ENCODE measurements at regions not wholly inside any gene's neighbourhood (a gene's known extent, or its start where the extent isn't known, plus 50 kb on each side); places are given as distances from the start of the nearest gene placed in this dataset.

DNA sequence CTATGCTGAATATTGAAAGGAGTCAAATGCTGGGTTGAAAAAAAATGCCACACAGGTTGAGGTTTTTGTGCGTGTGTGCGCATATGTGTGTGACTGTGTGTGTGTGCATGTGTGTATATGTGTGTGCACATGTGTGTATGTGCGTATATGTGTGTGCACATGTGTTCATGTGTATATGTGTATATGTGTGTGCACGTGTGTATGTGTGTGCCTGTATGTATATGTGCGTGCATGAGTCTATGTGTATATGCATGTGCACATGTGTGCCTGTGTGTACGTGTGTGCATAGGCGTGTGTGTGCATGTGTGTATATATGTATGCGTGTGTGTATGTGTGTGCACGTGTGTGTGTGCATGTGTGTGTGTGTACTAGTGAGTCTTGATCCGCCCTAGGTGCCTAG is 655.7 kb downstream of the AACS start:
- Histone ChIP-seq H3K9me3 (ENCODE audit: control insufficient read depth in 1 of 2, low read length in 2 of 2) (peaks cover 0 to 29% of the 10 kb centered on the region in 2 donors), H3K36me3 (ENCODE audit: control insufficient read depth in 1 of 2, insufficient read depth in 2 of 2, low read length in 2 of 2) (no peaks in the 10 kb centered on the region), H3K27ac (ENCODE audit: low read length) (no peak overlapping the region), H3K4me3 (ENCODE audit: low read depth in 1 of 2, low read length in 2 of 2) (no peak overlapping the region), H3K4me1 (ENCODE audit: control insufficient read depth in 1 of 2, insufficient read depth in 2 of 2, low read length in 2 of 2) (no peaks in the 10 kb centered on the region), H3K27me3 (ENCODE audit: low read depth, low read length) (no peaks in the 10 kb centered on the region)

DNA sequence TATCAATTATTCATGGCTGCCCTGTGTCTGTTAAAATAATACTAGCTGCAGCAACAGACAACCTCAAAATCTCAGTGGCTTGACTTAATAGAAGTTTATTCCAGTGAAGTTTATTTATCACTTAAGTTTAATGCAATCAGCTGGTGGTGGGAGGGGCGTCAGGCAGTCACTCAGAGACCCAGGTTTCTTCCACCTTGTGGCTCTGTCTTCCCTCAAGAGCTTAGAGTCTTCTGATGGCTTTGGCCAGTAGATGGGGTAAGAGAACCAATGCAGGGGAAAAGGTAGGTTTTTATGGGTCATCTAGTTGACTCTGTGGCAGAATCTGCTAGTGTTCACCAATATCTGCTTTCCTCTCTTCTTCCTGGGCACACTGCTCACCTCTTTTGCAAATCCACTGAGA is 668.9 kb downstream of the AACS start:
- Histone ChIP-seq H3K36me3 (ENCODE audit: control insufficient read depth in 1 of 2, insufficient read depth in 2 of 2, low read length in 2 of 2) (no peaks in the 10 kb centered on the region), H3K4me3 (ENCODE audit: low read depth in 1 of 2, low read length in 2 of 2) (no peak overlapping the region), H3K27ac (ENCODE audit: low read length) (no peak overlapping the region), H3K4me1 (ENCODE audit: control insufficient read depth in 1 of 2, insufficient read depth in 2 of 2, low read length in 2 of 2) (no peaks in the 10 kb centered on the region), H3K27me3 (ENCODE audit: low read depth, low read length) (no peaks in the 10 kb centered on the region), H3K9me3 (ENCODE audit: control insufficient read depth in 1 of 2, low read length in 2 of 2) (peaks cover 4% of the 10 kb centered on the region in 2 donors)

DNA sequence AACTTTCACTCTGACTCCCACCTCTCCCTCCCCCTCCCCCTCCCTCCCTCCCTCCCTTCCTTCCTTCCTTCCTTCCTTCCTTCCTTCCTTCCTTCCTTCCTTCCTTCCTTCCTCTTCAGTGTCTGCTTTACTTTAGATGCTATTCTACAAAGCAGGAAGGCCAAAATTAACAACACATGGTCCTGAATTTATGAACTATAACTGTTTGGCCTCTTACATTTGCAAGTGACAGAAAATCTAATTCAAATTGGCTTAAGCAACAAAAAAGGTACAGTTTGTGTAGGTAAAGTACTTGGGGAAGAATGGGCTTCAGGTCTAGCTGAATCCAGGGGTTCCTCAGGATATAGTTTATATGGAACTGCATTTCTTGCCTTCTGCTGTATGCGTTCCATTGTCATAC is 673.0 kb downstream of the AACS start:
- Histone ChIP-seq H3K9me3 (ENCODE audit: control insufficient read depth in 1 of 2, low read length in 2 of 2) (peaks cover 4% of the 10 kb centered on the region in 2 donors), H3K4me1 (ENCODE audit: control insufficient read depth in 1 of 2, insufficient read depth in 2 of 2, low read length in 2 of 2) (no peaks in the 10 kb centered on the region), H3K4me3 (ENCODE audit: low read depth in 1 of 2, low read length in 2 of 2) (no peak overlapping the region), H3K36me3 (ENCODE audit: control insufficient read depth in 1 of 2, insufficient read depth in 2 of 2, low read length in 2 of 2) (no peaks in the 10 kb centered on the region), H3K27me3 (ENCODE audit: low read depth, low read length) (no peaks in the 10 kb centered on the region), H3K27ac (ENCODE audit: low read length) (no peak overlapping the region)

GRCh38 chr12:125742413-125742812 is 677.2 kb downstream of the AACS start:
- Histone ChIP-seq H3K27me3 (ENCODE audit: low read depth, low read length) (no peaks in the 10 kb centered on the region), H3K9me3 (ENCODE audit: control insufficient read depth in 1 of 2, low read length in 2 of 2) (no peaks in the 10 kb centered on the region), H3K27ac (ENCODE audit: low read length) (no peak overlapping the region), H3K4me3 (ENCODE audit: low read depth in 1 of 2, low read length in 2 of 2) (no peak overlapping the region), H3K4me1 (ENCODE audit: control insufficient read depth in 1 of 2, insufficient read depth in 2 of 2, low read length in 2 of 2) (no peaks in the 10 kb centered on the region), H3K36me3 (ENCODE audit: control insufficient read depth in 1 of 2, insufficient read depth in 2 of 2, low read length in 2 of 2) (no peaks in the 10 kb centered on the region)

DNA sequence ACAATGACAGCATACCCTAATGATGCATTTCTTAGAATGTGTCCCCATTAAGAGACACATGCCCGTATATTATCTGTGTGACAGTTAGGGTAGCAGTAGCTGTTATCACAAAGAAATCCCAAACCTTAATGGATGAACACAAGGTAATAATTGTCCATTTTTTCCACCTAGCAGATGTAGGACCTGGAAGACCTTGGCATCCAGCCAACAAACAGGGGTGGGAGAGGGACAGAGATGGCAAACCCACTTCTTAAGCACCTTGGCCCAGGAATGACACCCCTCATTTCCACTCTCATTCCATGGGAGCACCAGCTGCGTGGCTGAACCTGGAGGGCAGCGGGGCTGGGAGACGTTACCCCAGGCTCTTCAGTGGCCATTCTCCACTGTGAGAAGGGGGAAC is 679.0 kb downstream of the AACS start:
- H3K36me3 ChIP-seq (ENCODE audit: control insufficient read depth in 1 of 2, insufficient read depth in 2 of 2, low read length in 2 of 2) = no peaks in the 10 kb centered on the region

DNA sequence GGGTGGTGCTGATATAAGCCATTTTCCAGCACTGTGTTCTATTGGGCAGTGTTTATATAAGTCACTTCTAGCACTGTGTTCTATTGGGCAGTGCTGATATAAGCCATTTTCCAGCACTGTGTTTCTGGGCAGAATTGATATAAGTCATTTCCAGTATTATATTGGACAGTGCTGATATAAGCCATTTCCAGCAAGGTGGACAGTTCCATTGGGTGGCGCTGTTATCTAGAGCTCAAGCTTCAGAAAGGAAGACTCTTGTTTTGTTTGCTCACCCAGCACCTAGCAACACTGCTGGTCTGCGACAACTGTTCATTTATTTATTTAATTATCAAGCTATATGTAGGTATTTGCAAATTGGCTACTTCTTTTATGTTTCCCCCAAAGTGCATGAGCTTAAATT is 690.3 kb downstream of the AACS start:
- Histone ChIP-seq H3K9me3 (ENCODE audit: control insufficient read depth in 1 of 2, low read length in 2 of 2) (no peaks in the 10 kb centered on the region), H3K27me3 (ENCODE audit: low read depth, low read length) (no peaks in the 10 kb centered on the region), H3K4me3 (ENCODE audit: low read depth in 1 of 2, low read length in 2 of 2) (no peak overlapping the region)

More for the DNA sequence above, 679.0 kb downstream of the AACS start:
- H3K27ac ChIP-seq (ENCODE audit: low read length) = no peak overlapping the region
- H3K4me3 ChIP-seq (ENCODE audit: low read depth in 1 of 2, low read length in 2 of 2) = no peak overlapping the region
- H3K9me3 ChIP-seq (ENCODE audit: control insufficient read depth in 1 of 2, low read length in 2 of 2) = no peaks in the 10 kb centered on the region
- H3K4me1 ChIP-seq (ENCODE audit: control insufficient read depth in 1 of 2, insufficient read depth in 2 of 2, low read length in 2 of 2) = no peaks in the 10 kb centered on the region
- no peaks in the 10 kb centered on the region for H3K27me3 ChIP-seq (ENCODE audit: low read depth, low read length)

GRCh38 chr12:125766091-125766490 is 700.9 kb downstream of the AACS start:
- Histone ChIP-seq H3K9me3 (ENCODE audit: control insufficient read depth in 1 of 2, low read length in 2 of 2) (peaks cover 0 to 2% of the 10 kb centered on the region in 2 donors), H3K4me3 (ENCODE audit: low read depth in 1 of 2, low read length in 2 of 2) (no peak overlapping the region), H3K4me1 (ENCODE audit: control insufficient read depth in 1 of 2, insufficient read depth in 2 of 2, low read length in 2 of 2) (no peaks in the 10 kb centered on the region), H3K27ac (ENCODE audit: low read length) (no peak overlapping the region), H3K27me3 (ENCODE audit: low read depth, low read length) (no peaks in the 10 kb centered on the region), H3K36me3 (ENCODE audit: control insufficient read depth in 1 of 2, insufficient read depth in 2 of 2, low read length in 2 of 2) (no peaks in the 10 kb centered on the region)

More for the DNA sequence above, 690.3 kb downstream of the AACS start:
- Histone ChIP-seq H3K27ac (ENCODE audit: low read length) (no peak overlapping the region), H3K4me1 (ENCODE audit: control insufficient read depth in 1 of 2, insufficient read depth in 2 of 2, low read length in 2 of 2) (no peaks in the 10 kb centered on the region), H3K36me3 (ENCODE audit: control insufficient read depth in 1 of 2, insufficient read depth in 2 of 2, low read length in 2 of 2) (no peaks in the 10 kb centered on the region)

DNA sequence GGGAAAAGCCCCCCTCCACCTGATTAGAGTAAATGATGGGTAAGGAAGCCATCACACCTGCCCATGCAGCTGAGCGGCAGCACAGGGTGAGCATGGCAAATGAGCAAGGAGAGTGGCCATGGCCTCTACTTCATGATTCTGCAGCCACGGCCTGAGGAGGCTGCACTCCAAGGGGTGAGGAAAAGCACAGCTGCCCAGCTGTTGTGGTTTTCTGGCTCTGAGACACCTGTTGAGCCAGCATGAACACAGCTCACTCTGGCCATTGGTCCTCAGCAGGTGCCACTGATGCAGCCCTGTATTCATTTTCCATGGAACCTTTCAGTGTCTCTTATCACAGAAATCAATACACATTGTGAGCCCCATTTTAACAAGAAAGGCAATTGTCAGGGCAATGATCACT is 707.2 kb downstream of the AACS start:
- Histone ChIP-seq H3K4me1 (ENCODE audit: control insufficient read depth in 1 of 2, insufficient read depth in 2 of 2, low read length in 2 of 2) (no peaks in the 10 kb centered on the region), H3K36me3 (ENCODE audit: control insufficient read depth in 1 of 2, insufficient read depth in 2 of 2, low read length in 2 of 2) (no peaks in the 10 kb centered on the region), H3K27ac (ENCODE audit: low read length) (no peak overlapping the region), H3K27me3 (ENCODE audit: low read depth, low read length) (no peaks in the 10 kb centered on the region), H3K9me3 (ENCODE audit: control insufficient read depth in 1 of 2, low read length in 2 of 2) (peaks cover 0 to 5% of the 10 kb centered on the region in 2 donors), H3K4me3 (ENCODE audit: low read depth in 1 of 2, low read length in 2 of 2) (no peak overlapping the region)

DNA sequence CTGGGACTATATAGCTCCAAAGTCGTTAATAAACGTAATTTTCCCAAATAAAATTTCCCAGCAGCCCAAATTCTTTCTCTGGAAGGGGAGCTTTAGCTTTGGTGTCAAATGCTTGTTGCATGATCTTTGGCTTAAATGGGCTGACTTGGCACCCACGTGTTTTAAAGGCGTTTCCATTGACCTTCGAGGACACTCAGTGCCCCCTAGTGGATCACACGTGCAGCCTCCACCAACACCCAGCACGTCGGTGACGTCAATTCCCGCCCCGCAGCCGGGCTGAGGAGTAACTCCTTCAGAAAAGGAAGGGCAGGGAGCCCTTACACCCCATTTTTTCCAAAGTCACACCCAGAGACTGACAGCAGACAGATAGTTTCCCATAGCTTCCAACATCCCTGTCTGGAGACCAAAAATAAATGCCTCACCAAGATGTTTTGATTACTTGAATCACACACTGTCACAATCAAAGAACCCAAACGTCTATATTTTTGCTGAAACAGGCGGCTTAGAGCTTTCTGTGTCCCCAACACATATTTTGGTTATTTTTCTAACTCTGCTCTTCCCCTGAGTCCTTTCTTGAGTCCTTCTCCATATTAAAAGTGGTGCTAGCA is 707.9 kb downstream of the AACS start:
- peaks cover 0 to 5% of the 10 kb centered on the region in 2 donors for H3K9me3 ChIP-seq (ENCODE audit: control insufficient read depth in 1 of 2, low read length in 2 of 2)
- H3K36me3 ChIP-seq (ENCODE audit: control insufficient read depth in 1 of 2, insufficient read depth in 2 of 2, low read length in 2 of 2) = no peaks in the 10 kb centered on the region
- no peaks in the 10 kb centered on the region for H3K27me3 ChIP-seq (ENCODE audit: low read depth, low read length)
- H3K4me1 ChIP-seq (ENCODE audit: control insufficient read depth in 1 of 2, insufficient read depth in 2 of 2, low read length in 2 of 2) = no peaks in the 10 kb centered on the region
- H3K27ac ChIP-seq (ENCODE audit: low read length) = no peak overlapping the region
- H3K4me3 ChIP-seq (ENCODE audit: low read depth in 1 of 2, low read length in 2 of 2) = no peak overlapping the region

GRCh38 chr12:125775507-125775906 is 710.3 kb downstream of the AACS start:
- Histone ChIP-seq H3K27me3 (ENCODE audit: low read depth, low read length) (no peaks in the 10 kb centered on the region), H3K4me1 (ENCODE audit: control insufficient read depth in 1 of 2, insufficient read depth in 2 of 2, low read length in 2 of 2) (no peaks in the 10 kb centered on the region), H3K27ac (ENCODE audit: low read length) (no peak overlapping the region), H3K36me3 (ENCODE audit: control insufficient read depth in 1 of 2, insufficient read depth in 2 of 2, low read length in 2 of 2) (no peaks in the 10 kb centered on the region), H3K9me3 (ENCODE audit: control insufficient read depth in 1 of 2, low read length in 2 of 2) (peaks cover 0 to 3% of the 10 kb centered on the region in 2 donors), H3K4me3 (ENCODE audit: low read depth in 1 of 2, low read length in 2 of 2) (no peak overlapping the region)

DNA sequence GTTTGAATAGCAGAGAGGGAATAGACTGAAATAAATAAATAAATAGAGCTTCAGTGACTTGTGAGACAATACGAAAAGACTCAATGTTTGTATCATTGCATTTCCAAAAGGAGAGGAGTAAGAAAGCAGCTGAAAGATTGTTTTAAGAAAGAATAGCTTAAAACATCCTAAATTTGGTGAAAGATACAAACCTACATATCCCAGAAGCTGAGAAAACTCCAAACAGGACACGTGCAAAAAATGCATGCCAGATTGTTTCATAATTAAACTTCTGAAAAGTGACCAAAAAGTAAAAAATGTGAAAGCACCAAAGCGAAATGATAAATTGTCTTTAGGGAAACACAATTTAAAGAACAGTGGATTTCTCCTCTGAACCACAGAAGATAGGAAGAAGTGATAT is 711.0 kb downstream of the AACS start:
- H3K27me3 ChIP-seq (ENCODE audit: low read depth, low read length) = no peaks in the 10 kb centered on the region
- no peaks in the 10 kb centered on the region for H3K4me1 ChIP-seq (ENCODE audit: control insufficient read depth in 1 of 2, insufficient read depth in 2 of 2, low read length in 2 of 2)
- no peaks in the 10 kb centered on the region for H3K36me3 ChIP-seq (ENCODE audit: control insufficient read depth in 1 of 2, insufficient read depth in 2 of 2, low read length in 2 of 2)
- no peak overlapping the region for H3K27ac ChIP-seq (ENCODE audit: low read length)
- no peak overlapping the region for H3K4me3 ChIP-seq (ENCODE audit: low read depth in 1 of 2, low read length in 2 of 2)
- peaks cover 0 to 3% of the 10 kb centered on the region in 2 donors for H3K9me3 ChIP-seq (ENCODE audit: control insufficient read depth in 1 of 2, low read length in 2 of 2)

- Histone ChIP-seq H3K36me3 (ENCODE audit: control insufficient read depth in 1 of 2, insufficient read depth in 2 of 2, low read length in 2 of 2) (no peaks in the 10 kb centered on the region), H3K4me3 (ENCODE audit: low read depth in 1 of 2, low read length in 2 of 2) (no peak overlapping the region), H3K27ac (ENCODE audit: low read length) (no peak overlapping the region), H3K4me1 (ENCODE audit: control insufficient read depth in 1 of 2, insufficient read depth in 2 of 2, low read length in 2 of 2) (no peaks in the 10 kb centered on the region), H3K9me3 (ENCODE audit: control insufficient read depth in 1 of 2, low read length in 2 of 2) (no peaks in the 10 kb centered on the region), H3K27me3 (ENCODE audit: low read depth, low read length) (no peaks in the 10 kb centered on the region)
Observed at GRCh38 chr12:125786143-125786542, 720.9 kb downstream of the AACS start.

All from muscle layer of duodenum (tissue), 2 donors.